Calu3 (cell line): ENCODE measurements at regions not wholly inside any gene's neighbourhood (a gene's known extent, or its start where the extent isn't known, plus 50 kb on each side); places are given as distances from the start of the nearest gene placed in this dataset.

ENCODE experiments used
- BruUV-seq: library from RNA; stranded (reverse); fragments of 400-500 nt; replicated peaks from 2 replicates; lab custom pipeline; 2021; lab: Mats Ljungman, UMichigan
- CTCF ChIA-PET: fragments of 300-600 bp; sonication (Branson Sonifier 250); formaldehyde crosslinking; loops from one replicate; lab custom pipeline; 2022; ENCODE audit warnings: antibody characterized with exemption; lab: Charles Lee
- DNase-seq: peaks from one replicate; pipeline ENCODE4 v3.0.0; 2022
- H3K27ac Mint-ChIP-seq: one replicate; pipeline ENCODE4 v1.8.0; 2022; ENCODE audit warnings: mixed read lengths; ENCODE audit not compliant: unreplicated experiment
- H3K27me3 Mint-ChIP-seq: one replicate; pipeline ENCODE4 v1.8.0; 2022; ENCODE audit warnings: mixed read lengths; ENCODE audit not compliant: unreplicated experiment
- H3K36me3 Mint-ChIP-seq: one replicate; pipeline ENCODE4 v1.8.0; 2022; ENCODE audit warnings: mild to moderate bottlenecking, moderate library complexity, mixed read lengths; ENCODE audit not compliant: insufficient read depth, unreplicated experiment
- H3K4me1 Mint-ChIP-seq: one replicate; pipeline ENCODE4 v1.8.0; 2022; ENCODE audit warnings: mild to moderate bottlenecking, low read depth, mixed read lengths; ENCODE audit not compliant: unreplicated experiment
- H3K4me3 Mint-ChIP-seq: one replicate; pipeline ENCODE4 v1.8.0; 2022; ENCODE audit warnings: mild to moderate bottlenecking, low read depth, moderate library complexity, mixed read lengths; ENCODE audit not compliant: unreplicated experiment
- H3K9me3 Mint-ChIP-seq: one replicate; pipeline ENCODE4 v1.8.0; 2022; ENCODE audit warnings: low read depth, mixed read lengths; ENCODE audit not compliant: unreplicated experiment
- CTCF ChIP-seq: fragments of 200-600 bp; IDR thresholded peaks from one replicate; pipeline ENCODE4 v1.8.0; 2022; ENCODE audit warnings: antibody characterized with exemption; ENCODE audit not compliant: unreplicated experiment
- intact Hi-C: fragments of 100-400 bp; cut with micrococcal nuclease; formaldehyde crosslinking; loops from one replicate; pipeline ENCODE4 v1.10.0; 2022; ENCODE audit not compliant: unreplicated experiment

- Mint-ChIP-seq H3K27ac (no peak overlapping the region), H3K4me1 (no peaks in the 10 kb centered on the region), H3K36me3 (no peaks in the 10 kb centered on the region), H3K4me3 (no peak overlapping the region), H3K27me3 (no peaks in the 10 kb centered on the region), H3K9me3 (peaks cover 2% of the 10 kb centered on the region)
- BruUV-seq = no TSS peak
- intact Hi-C loops = no loop called here
- TF ChIP-seq CTCF = no peak
- no peak for DNase-seq
- CTCF ChIA-PET = no interaction called here
These were observed 280.0 kb upstream of the SOX2 start for GRCh38 chr3:181431748-181432147.

GRCh38 chr3:181425074-181425473 lies 286.7 kb upstream of the SOX2 start:
- no peak for DNase-seq
- Mint-ChIP-seq H3K4me3 (no peak overlapping the region), H3K4me1 (no peaks in the 10 kb centered on the region), H3K9me3 (peaks cover 2% of the 10 kb centered on the region), H3K36me3 (no peaks in the 10 kb centered on the region), H3K27me3 (no peaks in the 10 kb centered on the region), H3K27ac (no peak overlapping the region)
- CTCF ChIA-PET = no interaction called here
- intact Hi-C loops = no loop called here
- no TSS peak for BruUV-seq
- no peak for TF ChIP-seq CTCF

GRCh38 chr3:181418233-181418632 lies 293.5 kb upstream of the SOX2 start:
- H3K27me3 Mint-ChIP-seq = no peaks in the 10 kb centered on the region
- CTCF ChIA-PET = no interaction called here
- no peaks in the 10 kb centered on the region for H3K36me3 Mint-ChIP-seq
- intact Hi-C loops = no loop called here
- no peak for TF ChIP-seq CTCF
- no peaks in the 10 kb centered on the region for H3K4me1 Mint-ChIP-seq
- H3K9me3 Mint-ChIP-seq = no peaks in the 10 kb centered on the region
- no peak overlapping the region for H3K4me3 Mint-ChIP-seq
- H3K27ac Mint-ChIP-seq = no peak overlapping the region
- BruUV-seq = no TSS peak
- DNase-seq = no peak

- Mint-ChIP-seq H3K36me3 (no peaks in the 10 kb centered on the region), H3K4me1 (no peaks in the 10 kb centered on the region), H3K9me3 (no peaks in the 10 kb centered on the region), H3K27me3 (no peaks in the 10 kb centered on the region), H3K4me3 (no peak overlapping the region), H3K27ac (no peak overlapping the region)
- BruUV-seq = no TSS peak
- intact Hi-C loops = no loop called here
- DNase-seq = no peak
- CTCF ChIA-PET = no interaction called here
- TF ChIP-seq CTCF = no peak
These were observed 294.0 kb upstream of the SOX2 start for GRCh38 chr3:181417748-181418147.

GRCh38 chr3:181410870-181411269 lies 300.9 kb upstream of the SOX2 start:
- H3K27ac Mint-ChIP-seq = no peak overlapping the region
- intact Hi-C loops = no loop called here
- no peak overlapping the region for H3K4me3 Mint-ChIP-seq
- DNase-seq = no peak
- no TSS peak for BruUV-seq
- no peak for TF ChIP-seq CTCF
- H3K4me1 Mint-ChIP-seq = no peaks in the 10 kb centered on the region
- H3K9me3 Mint-ChIP-seq = no peaks in the 10 kb centered on the region
- H3K36me3 Mint-ChIP-seq = no peaks in the 10 kb centered on the region
- H3K27me3 Mint-ChIP-seq = no peaks in the 10 kb centered on the region
- CTCF ChIA-PET = no interaction called here
